GM20431 (cell line): ENCODE measurements at regions not wholly inside any gene's neighbourhood (a gene's known extent, or its start where the extent isn't known, plus 50 kb on each side); places are given as distances from the start of the nearest gene placed in this dataset.

Experiments used
- in situ Hi-C: fragments of 300-500 bp; cut with MseI, MboI; formaldehyde crosslinking; loops from one replicate; pipeline ENCODE4 v1.15.0; 2020; ENCODE audit warnings: low sequenced_read_pairs; ENCODE audit not compliant: unreplicated experiment

GRCh38 chr4:24422644-24423043, 161.7 kb downstream of the DHX15 start:
- in situ Hi-C loops = loop anchor here (25.0 kb wide), 1 partner anchor 1535 kb away; no protein-coding TSS in a partner anchor

- in situ Hi-C loops = loop anchor here (25.0 kb wide), 1 partner anchor 1532 kb away; no protein-coding TSS in a partner anchor
These were observed 164.9 kb downstream of the DHX15 start for GRCh38 chr4:24419181-24420034.

GRCh38 chr4:24417206-24417605, 167.1 kb downstream of the DHX15 start:
- in situ Hi-C loops = loop anchor here (25.0 kb wide), 1 partner anchor 1530 kb away; no protein-coding TSS in a partner anchor

- in situ Hi-C loops = loop anchor here (25.0 kb wide), 1 partner anchor 1529 kb away; no protein-coding TSS in a partner anchor
These were observed 168.1 kb downstream of the DHX15 start for GRCh38 chr4:24416293-24416692.

- in situ Hi-C loops = loop anchor here (25.0 kb wide), 1 partner anchor 1526 kb away; no protein-coding TSS in a partner anchor
These were observed 171.0 kb downstream of the DHX15 start for GRCh38 chr4:24413311-24413784.

- in situ Hi-C loops = loop anchor here (25.0 kb wide), 1 partner anchor 1525 kb away; no protein-coding TSS in a partner anchor
These were observed 172.5 kb downstream of the DHX15 start for GRCh38 chr4:24411806-24412205.

GRCh38 chr4:24411299-24411698, 173.1 kb downstream of the DHX15 start:
- in situ Hi-C loops = loop anchor here (25.0 kb wide), 1 partner anchor 1524 kb away; no protein-coding TSS in a partner anchor

- in situ Hi-C loops = loop anchor here (25.0 kb wide), 1 partner anchor 1521 kb away; no protein-coding TSS in a partner anchor
These were observed 175.7 kb downstream of the DHX15 start for GRCh38 chr4:24408640-24409039.

GRCh38 chr4:24405926-24406325, 178.4 kb downstream of the DHX15 start:
- in situ Hi-C loops = loop anchor here (25.0 kb wide), 1 partner anchor 1519 kb away; no protein-coding TSS in a partner anchor

- in situ Hi-C loops = loop anchor here (25.0 kb wide), 1 partner anchor 1518 kb away; no protein-coding TSS in a partner anchor
These were observed 179.0 kb downstream of the DHX15 start for GRCh38 chr4:24405341-24405740.

GRCh38 chr4:24404281-24404680, 180.1 kb downstream of the DHX15 start:
- in situ Hi-C loops = loop anchor here (25.0 kb wide), 1 partner anchor 1517 kb away; no protein-coding TSS in a partner anchor

GRCh38 chr4:24403265-24403664, 181.1 kb downstream of the DHX15 start:
- in situ Hi-C loops = loop anchor here (25.0 kb wide), 1 partner anchor 1516 kb away; no protein-coding TSS in a partner anchor

GRCh38 chr4:24400537-24400936, 183.8 kb downstream of the DHX15 start:
- in situ Hi-C loops = loop anchor here (25.0 kb wide), 1 partner anchor 1513 kb away; no protein-coding TSS in a partner anchor

- in situ Hi-C loops = no loop called here
These were observed 187.4 kb downstream of the DHX15 start for GRCh38 chr4:24396988-24397387.

- in situ Hi-C loops = no loop called here
These were observed 188.4 kb downstream of the DHX15 start for GRCh38 chr4:24395937-24396336.

GRCh38 chr4:24394041-24394440, 190.3 kb downstream of the DHX15 start:
- in situ Hi-C loops = no loop called here

GRCh38 chr4:24392613-24393012, 191.7 kb downstream of the DHX15 start:
- in situ Hi-C loops = no loop called here

GRCh38 chr4:24382381-24382780, 202.0 kb downstream of the DHX15 start:
- in situ Hi-C loops = no loop called here

GRCh38 chr4:24380957-24381665, 203.2 kb downstream of the DHX15 start:
- in situ Hi-C loops = no loop called here

- in situ Hi-C loops = no loop called here
These were observed 210.7 kb downstream of the DHX15 start for GRCh38 chr4:24373704-24374103.
